ENCODE measurements at regions not wholly inside any gene's neighbourhood (a gene's known extent, or its start where the extent isn't known, plus 50 kb on each side); places are given as distances from the start of the nearest gene placed in this dataset.
"Not testable (repeated sequence)": the region's sequence is repeated elsewhere in the genome, so short reads cannot be mapped to it uniquely, and the experiment has no call there.

GRCh38 chr4:138113819-138114400 lies 128.2 kb downstream of the SLC7A11 start:
- no peak for DNase-seq

DNA sequence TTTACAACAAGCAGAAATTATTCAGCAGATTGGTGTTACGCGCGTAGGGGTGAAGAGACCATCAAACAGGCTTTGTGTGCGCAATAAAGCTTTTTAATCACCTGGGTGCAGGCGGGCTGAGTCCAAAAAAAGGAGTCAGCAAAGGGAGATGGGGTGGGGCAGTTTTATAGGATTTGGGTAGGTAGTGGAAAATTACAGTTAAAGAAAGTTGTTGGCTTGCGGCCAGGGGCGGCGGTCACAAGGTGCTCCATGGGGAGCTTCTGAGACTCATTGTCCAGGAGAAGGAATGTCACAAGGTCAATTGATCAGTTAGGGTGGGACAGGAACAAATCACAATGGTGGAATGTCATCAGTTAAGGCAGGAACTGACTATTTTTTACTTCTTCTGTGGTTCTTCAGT lies 129.3 kb downstream of the SLC7A11 start:
- not testable (repeated sequence) for DNase-seq

GRCh38 chr4:138112389-138112788 lies 129.8 kb downstream of the SLC7A11 start:
- DNase-seq = no peak

GRCh38 chr4:138111462-138112000 lies 130.6 kb downstream of the SLC7A11 start:
- no peak for DNase-seq

DNA sequence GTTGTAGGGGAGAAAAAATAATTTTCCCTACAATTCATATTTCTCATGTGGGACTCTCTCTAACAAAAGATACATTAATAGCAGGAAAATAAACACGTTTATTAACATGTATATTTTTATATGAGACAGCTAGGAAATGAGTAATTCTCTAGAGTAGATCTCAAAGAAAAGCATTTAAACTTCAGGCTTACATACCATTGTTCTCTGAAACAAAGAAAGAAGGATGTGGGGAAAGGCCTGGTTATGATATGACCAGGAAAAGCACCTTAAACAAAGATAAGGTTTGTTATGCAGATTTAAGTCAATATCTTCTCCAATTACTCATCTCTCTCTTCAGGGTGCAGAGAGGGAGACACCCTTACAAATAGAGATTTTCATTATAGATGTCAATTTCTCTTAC lies 131.3 kb downstream of the SLC7A11 start:
- DNase-seq = no peak

GRCh38 chr4:138107023-138107422 lies 135.1 kb downstream of the SLC7A11 start:
- DNase-seq = no peak

- DNase-seq = no peak
These were observed 136.8 kb downstream of the SLC7A11 start for GRCh38 chr4:138105331-138105730.

- DNase-seq = no peak
These were observed 137.9 kb downstream of the SLC7A11 start for GRCh38 chr4:138104284-138104680.

DNA sequence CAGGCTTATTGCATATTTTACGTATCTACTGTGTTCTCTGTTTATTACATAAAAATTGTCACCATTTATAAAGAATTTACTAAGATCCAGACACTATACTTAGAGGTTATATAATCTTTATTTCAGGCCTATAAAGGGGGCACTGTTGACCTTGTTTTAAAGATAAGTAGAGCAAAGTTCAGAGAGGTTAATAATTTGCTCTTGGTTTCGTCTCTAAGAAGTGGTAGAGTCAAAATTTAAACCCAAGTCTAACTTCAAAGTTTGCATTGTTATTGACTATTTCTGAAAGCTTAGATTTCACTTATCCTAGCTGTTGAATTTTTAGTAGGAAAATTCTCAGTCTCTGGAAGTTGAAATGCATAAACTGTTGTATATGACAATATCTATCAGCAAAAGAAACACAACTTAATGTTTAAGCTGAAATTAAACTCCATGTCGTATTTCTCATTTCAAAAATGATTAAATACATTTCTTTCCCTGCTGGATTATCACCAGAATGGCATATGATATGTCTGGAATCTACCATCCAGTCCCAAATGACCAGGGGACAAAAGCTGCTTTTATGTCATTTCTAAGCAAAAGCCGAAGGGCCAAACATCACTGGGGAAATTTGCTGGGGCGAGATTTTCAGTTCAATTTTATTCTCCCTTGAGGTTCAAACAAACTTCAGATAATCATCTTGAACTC lies 138.4 kb downstream of the SLC7A11 start:
- no peak for DNase-seq

DNA sequence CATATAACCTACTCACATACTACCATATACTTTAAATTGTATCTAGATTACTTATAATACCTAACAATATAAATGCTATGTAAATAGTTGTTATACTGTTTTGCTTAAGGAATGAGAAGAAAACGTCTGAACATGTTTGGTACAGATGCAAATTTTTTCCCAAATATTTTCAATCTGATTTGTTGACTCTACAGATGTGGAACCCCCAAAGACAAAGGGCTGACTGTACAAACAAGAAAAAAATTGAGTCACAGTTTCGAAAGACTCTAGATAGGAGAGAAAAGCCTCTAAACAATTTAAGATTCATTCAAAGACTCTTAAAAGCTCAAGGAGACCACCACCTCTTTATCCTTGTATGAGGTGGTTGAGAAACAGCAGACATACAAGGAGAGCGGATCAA lies 142.8 kb downstream of the SLC7A11 start:
- DNase-seq = no peak

- DNase-seq = no peak
These were observed 144.1 kb downstream of the SLC7A11 start for GRCh38 chr4:138097912-138098600.

DNA sequence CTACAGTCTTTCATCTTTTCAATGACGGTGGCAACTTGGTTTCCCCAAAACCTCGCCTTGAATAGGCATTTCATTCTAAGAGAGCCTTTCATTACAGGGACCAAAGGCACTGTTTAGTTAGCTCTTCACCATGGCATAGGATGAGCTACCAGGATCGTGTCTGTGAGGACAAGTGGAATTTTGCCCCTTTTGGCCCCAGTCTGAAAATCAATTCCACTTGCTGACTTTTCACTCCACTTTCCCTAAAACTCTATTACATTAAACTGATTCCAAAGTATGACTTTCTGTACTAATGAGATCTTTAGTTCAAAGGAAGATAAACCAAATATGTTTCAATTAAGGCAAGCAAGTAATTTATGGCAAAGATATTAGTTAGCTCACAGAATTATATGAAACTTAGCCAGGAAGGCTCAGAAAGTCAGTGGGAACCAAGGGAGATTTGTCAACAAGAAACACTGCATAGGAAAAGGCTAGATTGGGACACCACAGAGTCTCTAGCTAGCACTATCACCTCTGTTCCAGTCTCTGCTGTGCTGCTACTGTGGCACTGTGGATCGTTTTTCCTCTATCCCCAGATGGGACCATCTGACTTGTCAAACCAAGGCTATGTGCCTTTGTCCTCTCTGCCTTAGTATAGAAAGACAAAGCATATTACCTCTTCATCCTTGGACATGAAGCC lies 145.6 kb downstream of the SLC7A11 start:
- DNase-seq = no peak

DNA sequence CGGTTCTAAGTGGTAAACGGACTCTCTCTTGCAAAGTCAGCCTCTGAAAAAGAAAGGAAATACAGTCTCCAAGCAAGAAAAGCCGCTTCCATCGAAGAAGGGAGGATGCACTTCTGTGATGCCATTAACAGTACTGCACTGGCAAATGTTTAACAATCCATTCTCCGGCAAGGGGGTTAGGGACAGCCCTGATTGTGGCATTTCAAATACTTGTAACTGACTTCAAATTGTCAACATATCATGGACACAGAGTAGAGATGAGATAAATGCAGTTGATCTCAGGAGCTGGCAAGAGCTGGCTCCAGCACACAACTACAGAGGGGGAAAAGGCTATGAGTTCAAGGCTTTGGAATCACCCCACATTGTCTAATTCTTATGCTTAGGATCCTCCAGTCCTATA lies 146.8 kb downstream of the SLC7A11 start:
- DNase-seq = no peak

GRCh38 chr4:138092060-138092459 lies 150.1 kb downstream of the SLC7A11 start:
- no peak for DNase-seq

DNA sequence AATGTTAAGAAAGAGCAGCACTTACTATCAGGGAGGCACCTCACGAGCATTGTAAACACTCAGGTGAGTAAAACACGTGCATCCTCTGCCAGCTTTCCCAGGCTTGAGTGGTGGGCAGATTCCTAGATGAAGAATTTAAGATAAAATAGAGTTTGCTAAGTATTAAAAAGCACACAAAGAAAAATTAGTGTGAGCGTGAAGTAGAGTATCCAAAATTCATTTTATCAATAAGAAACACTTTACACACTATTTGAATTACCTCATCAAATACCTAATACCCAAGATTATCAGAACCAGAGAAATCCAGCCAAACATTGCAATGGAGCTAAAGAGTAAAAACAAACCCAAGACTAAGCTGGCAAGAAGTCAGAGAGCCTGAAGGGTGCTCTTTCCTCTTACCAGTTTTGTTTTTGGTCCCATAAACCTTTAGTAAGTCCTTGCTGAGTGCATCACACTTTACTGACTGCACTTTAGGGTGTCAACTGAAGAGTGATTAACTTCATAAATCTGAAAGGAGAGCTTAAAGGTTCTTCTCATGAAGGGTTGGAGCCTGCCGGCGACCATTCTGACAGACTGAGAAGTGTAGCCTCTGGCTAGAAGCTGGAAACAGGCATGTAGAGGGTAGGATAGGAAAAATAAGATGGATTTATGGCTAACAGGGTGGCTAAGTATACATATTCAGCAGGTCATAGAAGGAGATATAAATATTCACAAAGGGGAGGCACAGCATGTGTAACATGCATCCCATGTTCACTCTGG lies 151.1 kb downstream of the SLC7A11 start:
- DNase-seq = no peak

- peak; percentile 66 for DNase-seq
These were observed 151.8 kb downstream of the SLC7A11 start for GRCh38 chr4:138090150-138090917.

DNA sequence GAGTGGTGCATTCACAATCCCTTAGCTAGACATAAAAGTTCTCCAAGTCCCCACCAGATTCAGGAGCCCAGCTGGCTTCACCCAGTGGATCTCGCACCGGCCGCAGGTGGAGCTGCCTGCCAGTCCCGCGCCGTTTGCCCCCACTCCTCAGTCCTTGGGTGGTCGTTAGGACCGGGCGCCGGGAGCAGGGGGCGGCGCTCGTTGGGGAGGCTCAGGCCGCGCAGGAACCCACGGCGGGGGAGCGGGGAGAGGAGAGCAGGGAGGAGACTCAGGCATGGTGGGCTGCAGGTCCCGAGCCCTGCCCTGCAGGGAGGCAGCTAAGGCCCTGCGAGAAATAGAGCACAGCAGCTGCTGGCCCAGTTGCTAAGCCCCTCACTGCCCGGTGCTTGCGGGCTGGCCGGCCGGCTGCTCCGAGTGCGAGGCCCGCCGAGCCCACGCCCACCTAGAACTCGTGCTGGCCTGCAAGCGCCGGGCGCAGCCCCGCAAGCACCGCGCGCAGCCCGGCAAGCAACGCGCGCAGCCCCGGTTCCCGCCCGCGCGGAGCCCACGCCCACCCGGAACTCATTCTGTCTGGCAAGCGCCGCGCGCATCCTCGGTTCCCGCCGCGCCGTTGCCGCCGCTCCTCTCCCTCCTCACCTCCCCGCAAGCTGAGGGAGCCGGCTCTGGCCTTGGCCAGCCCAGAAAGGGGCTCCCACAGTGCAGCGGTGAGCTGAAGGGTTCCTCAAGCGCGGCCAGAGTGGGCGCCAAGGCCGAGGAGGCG lies 153.5 kb downstream of the SLC7A11 start:
- no peak for DNase-seq

GRCh38 chr4:138087066-138087719 lies 155.0 kb downstream of the SLC7A11 start:
- DNase-seq = peak; percentile 74

GRCh38 chr4:138086611-138087041 lies 155.5 kb downstream of the SLC7A11 start:
- peak; percentile 86 for DNase-seq
